NB4 (cell line): ENCODE measurements at regions not wholly inside any gene's neighbourhood (a gene's known extent, or its start where the extent isn't known, plus 50 kb on each side); places are given as distances from the start of the nearest gene placed in this dataset.

ENCODE experiments used
- DNase-seq: peaks from one replicate; pipeline ENCODE4 v3.0.0; 2010; ENCODE audit warnings: low read depth
- H3K4me3 ChIP-seq: one replicate; pipeline ENCODE4 v1.5.1; 2011; ENCODE audit warnings: mild to moderate bottlenecking, low read depth, low read length, moderate library complexity
- MYC ChIP-seq: IDR thresholded peaks from 2 replicates; pipeline ENCODE4 v1.6.1; 2011; ENCODE audit warnings: low read depth, low read length
- POLR2A ChIP-seq: IDR thresholded peaks from 2 replicates; pipeline ENCODE4 v1.6.1; 2011; ENCODE audit warnings: mild to moderate bottlenecking; ENCODE audit not compliant: insufficient read length; ENCODE audit errors: extremely low read depth
- TF ChIP-seq, protein P1 (sequence below): IDR thresholded peaks from 2 replicates; pipeline ENCODE4 v1.6.1; 2011; ENCODE audit warnings: low read depth, low read length
- TF ChIP-seq, protein P2 (sequence below): IDR thresholded peaks from one replicate; pipeline ENCODE4 v1.5.1; 2012; ENCODE audit warnings: low read depth, low read length

DNA sequence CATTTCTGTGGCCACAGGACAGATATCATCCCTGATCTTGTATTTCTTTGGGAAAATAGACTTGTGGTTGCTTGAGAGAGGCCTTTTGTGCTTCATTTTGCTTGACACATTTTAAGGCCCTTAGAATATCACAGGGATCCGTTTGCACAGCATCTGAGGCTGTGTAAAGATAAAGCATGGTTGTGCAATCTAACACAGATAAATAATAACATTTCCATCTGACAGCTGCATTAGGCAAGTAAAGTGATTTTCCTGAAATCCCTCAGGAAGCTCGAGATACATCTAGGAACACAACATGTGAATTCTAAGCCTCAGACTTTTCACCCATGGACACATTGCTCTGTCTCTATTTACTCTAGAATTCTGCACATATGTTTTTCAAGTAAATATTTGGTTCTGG lies 212.8 kb upstream of the ADAMTSL1 start:
- TF ChIP-seq POLR2A (no peak), MYC (no peak)
- TF ChIP-seq, protein P1, sequence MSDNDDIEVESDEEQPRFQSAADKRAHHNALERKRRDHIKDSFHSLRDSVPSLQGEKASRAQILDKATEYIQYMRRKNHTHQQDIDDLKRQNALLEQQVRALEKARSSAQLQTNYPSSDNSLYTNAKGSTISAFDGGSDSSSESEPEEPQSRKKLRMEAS, result no peak
- TF ChIP-seq, protein P2, sequence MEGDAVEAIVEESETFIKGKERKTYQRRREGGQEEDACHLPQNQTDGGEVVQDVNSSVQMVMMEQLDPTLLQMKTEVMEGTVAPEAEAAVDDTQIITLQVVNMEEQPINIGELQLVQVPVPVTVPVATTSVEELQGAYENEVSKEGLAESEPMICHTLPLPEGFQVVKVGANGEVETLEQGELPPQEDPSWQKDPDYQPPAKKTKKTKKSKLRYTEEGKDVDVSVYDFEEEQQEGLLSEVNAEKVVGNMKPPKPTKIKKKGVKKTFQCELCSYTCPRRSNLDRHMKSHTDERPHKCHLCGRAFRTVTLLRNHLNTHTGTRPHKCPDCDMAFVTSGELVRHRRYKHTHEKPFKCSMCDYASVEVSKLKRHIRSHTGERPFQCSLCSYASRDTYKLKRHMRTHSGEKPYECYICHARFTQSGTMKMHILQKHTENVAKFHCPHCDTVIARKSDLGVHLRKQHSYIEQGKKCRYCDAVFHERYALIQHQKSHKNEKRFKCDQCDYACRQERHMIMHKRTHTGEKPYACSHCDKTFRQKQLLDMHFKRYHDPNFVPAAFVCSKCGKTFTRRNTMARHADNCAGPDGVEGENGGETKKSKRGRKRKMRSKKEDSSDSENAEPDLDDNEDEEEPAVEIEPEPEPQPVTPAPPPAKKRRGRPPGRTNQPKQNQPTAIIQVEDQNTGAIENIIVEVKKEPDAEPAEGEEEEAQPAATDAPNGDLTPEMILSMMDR, result no peak
- H3K4me3 ChIP-seq, result no peak overlapping the region
- DNase-seq, result no peak

- H3K4me3 ChIP-seq, result no peak overlapping the region
- TF ChIP-seq, protein P1, result no peak
- TF ChIP-seq MYC, result no peak
- TF ChIP-seq, protein P2, result no peak
- no peak for TF ChIP-seq POLR2A
Measured at GRCh38 chr9:18263377-18263776, 210.6 kb upstream of the ADAMTSL1 start.

GRCh38 chr9:18268381-18268780 lies 205.6 kb upstream of the ADAMTSL1 start:
- no peak for TF ChIP-seq MYC
- TF ChIP-seq, protein P1, result no peak
- TF ChIP-seq, protein P2, result no peak
- no peak for TF ChIP-seq POLR2A
- no peak for DNase-seq
- no peak overlapping the region for H3K4me3 ChIP-seq

More at GRCh38 chr9:18263377-18263776, 210.6 kb upstream of the ADAMTSL1 start:
- no peak for DNase-seq

- no peak for DNase-seq
- TF ChIP-seq, protein P2, result no peak
- TF ChIP-seq, protein P1, result no peak
- TF ChIP-seq POLR2A, result no peak
- no peak for TF ChIP-seq MYC
Measured at GRCh38 chr9:18269561-18269960, 204.4 kb upstream of the ADAMTSL1 start.

GRCh38 chr9:18274693-18275092 lies 199.3 kb upstream of the ADAMTSL1 start:
- no peak overlapping the region for H3K4me3 ChIP-seq
- no peak for DNase-seq
- TF ChIP-seq POLR2A (no peak), MYC (no peak)
- TF ChIP-seq, protein P1, result no peak
- TF ChIP-seq, protein P2, result no peak

More at GRCh38 chr9:18269561-18269960, 204.4 kb upstream of the ADAMTSL1 start:
- H3K4me3 ChIP-seq, result no peak overlapping the region
